ENCODE measurements at regions not wholly inside any gene's neighbourhood (a gene's known extent, or its start where the extent isn't known, plus 50 kb on each side); places are given as distances from the start of the nearest gene placed in this dataset.

- TF ChIP-seq, protein P1, sequence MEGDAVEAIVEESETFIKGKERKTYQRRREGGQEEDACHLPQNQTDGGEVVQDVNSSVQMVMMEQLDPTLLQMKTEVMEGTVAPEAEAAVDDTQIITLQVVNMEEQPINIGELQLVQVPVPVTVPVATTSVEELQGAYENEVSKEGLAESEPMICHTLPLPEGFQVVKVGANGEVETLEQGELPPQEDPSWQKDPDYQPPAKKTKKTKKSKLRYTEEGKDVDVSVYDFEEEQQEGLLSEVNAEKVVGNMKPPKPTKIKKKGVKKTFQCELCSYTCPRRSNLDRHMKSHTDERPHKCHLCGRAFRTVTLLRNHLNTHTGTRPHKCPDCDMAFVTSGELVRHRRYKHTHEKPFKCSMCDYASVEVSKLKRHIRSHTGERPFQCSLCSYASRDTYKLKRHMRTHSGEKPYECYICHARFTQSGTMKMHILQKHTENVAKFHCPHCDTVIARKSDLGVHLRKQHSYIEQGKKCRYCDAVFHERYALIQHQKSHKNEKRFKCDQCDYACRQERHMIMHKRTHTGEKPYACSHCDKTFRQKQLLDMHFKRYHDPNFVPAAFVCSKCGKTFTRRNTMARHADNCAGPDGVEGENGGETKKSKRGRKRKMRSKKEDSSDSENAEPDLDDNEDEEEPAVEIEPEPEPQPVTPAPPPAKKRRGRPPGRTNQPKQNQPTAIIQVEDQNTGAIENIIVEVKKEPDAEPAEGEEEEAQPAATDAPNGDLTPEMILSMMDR (IDR thresholded peaks at IDR 0.05), result no peak
- TF ChIP-seq POLR2A (IDR thresholded peaks at IDR 0.05), result no peak
Observed at GRCh38 chr16:86283944-86284343, 226.4 kb upstream of the FOXF1 start.
